ENCODE measurements at regions not wholly inside any gene's neighbourhood (a gene's known extent, or its start where the extent isn't known, plus 50 kb on each side); places are given as distances from the start of the nearest gene placed in this dataset.
"Not testable (repeated sequence)": the region's sequence is repeated elsewhere in the genome, so short reads cannot be mapped to it uniquely, and the experiment has no call there.

DNA sequence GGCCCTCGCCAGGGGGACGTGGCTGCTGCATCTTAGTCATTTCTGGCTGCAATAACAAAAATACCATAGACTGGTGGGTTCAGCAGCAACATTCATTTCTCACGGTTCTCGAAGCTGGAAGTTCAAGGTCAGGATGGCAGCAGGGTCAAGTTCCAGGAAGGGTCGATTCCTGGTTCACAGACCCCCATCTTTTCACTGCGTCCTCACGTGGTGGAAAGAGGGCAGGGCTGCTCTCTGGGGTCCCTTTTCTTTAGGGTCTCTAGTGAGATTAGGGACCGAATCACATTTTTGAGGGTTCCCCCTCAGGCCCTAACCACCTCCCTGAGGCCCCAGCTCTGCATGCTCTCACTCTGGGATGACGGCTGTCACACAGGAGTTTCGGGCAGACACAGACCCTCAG lies 187.5 kb downstream of the TMEM121 start:
- not testable (repeated sequence) for TF ChIP-seq POLR2A (IDR thresholded peaks at IDR 0.05)
- TF ChIP-seq, protein P1, sequence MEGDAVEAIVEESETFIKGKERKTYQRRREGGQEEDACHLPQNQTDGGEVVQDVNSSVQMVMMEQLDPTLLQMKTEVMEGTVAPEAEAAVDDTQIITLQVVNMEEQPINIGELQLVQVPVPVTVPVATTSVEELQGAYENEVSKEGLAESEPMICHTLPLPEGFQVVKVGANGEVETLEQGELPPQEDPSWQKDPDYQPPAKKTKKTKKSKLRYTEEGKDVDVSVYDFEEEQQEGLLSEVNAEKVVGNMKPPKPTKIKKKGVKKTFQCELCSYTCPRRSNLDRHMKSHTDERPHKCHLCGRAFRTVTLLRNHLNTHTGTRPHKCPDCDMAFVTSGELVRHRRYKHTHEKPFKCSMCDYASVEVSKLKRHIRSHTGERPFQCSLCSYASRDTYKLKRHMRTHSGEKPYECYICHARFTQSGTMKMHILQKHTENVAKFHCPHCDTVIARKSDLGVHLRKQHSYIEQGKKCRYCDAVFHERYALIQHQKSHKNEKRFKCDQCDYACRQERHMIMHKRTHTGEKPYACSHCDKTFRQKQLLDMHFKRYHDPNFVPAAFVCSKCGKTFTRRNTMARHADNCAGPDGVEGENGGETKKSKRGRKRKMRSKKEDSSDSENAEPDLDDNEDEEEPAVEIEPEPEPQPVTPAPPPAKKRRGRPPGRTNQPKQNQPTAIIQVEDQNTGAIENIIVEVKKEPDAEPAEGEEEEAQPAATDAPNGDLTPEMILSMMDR (IDR thresholded peaks at IDR 0.05), result not testable (repeated sequence)
